ENCODE measurements at regions not wholly inside any gene's neighbourhood (a gene's known extent, or its start where the extent isn't known, plus 50 kb on each side); places are given as distances from the start of the nearest gene placed in this dataset.
A peak's percentile ranks its signal among the peaks of the same experiment; 100 is the strongest.
"Not testable (repeated sequence)": the region's sequence is repeated elsewhere in the genome, so short reads cannot be mapped to it uniquely, and the experiment has no call there.

DNA sequence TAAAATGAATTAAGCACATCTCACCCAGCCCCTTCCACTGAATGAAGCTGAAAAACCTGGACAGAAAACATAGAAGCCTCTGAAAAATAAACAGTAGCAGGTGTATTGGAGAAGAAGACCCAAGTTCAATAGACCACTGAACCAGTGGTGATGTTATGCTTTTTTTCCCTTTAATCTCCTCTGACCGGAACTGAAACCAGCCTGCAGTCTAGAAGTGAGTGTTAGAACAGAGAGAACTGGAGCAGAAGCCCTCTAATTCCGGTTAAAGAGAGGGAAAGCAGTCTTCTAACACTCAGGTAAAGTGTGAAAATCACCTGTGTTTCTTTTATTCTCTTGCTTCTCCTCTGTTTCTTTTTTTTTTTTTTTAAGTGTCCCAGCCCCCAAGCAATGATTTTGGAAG, 83.5 kb upstream of the CCL21 start:
- DNase-seq (ENCODE audit: low spot score) = no peak

DNA sequence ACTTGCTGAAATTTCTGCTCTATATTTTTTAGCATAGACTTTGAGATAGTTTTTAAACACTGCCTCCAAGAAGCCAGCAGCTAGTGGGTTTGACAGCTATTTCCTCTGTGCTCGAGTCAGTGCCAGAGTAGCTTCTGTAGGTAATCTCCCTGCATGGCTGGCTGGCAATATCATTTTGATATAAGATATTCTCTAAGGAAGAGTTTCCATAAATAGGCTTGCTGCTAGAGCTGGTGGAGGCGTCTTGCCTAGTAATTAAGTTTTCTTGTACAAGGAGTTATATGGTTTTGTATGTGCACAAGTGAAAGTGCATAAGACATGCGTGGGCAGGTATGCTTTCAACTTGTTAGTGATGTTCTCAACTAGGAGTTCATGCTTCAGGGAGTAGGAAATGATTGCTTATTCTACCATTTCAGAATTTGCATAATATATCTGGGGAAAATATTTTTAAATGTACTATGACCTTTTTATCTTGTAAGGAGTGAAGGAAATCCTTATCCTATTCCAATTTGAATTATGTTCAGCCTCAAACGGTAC, 74.1 kb upstream of the CCL21 start:
- no peak for DNase-seq (ENCODE audit: low spot score)

DNA sequence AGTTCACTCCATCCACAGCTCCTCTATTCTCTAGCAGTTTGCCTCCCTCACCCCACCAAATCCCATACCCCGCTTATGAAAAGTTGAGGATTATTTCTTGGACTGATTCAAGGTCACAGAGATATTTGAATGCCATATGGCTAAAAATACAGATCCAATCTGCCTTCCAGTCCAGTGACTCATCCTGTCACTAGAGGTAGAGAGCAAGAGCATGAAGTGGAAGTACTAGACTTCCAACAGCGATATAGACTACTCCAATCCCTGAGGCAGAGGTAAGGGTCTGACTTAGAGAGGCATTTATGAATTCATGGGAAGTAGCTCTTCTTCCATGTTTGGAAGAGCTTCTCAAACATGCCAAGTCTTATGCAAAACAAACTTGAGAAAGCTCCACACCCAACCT, 72.4 kb upstream of the CCL21 start:
- no peak for DNase-seq (ENCODE audit: low spot score)

DNA sequence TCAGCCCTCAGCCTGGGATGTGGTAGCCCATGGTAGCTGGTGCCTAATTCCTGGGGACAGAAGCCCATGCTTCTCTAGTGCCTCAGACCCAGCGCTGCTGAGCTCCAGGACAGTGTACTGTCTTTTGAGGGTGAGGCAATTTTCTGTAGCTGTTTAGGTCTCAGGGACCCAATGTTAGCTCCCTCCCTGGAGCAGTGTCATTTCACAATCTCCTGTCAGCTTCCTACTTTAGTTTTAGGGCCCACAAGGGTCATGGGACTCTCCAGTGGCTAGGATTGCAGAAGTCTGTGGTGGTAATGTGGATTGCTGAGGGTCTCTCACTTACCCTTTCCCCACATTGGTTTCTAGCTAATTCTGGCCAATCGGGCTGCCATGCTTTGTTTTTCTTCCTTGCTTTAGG, 67.7 kb upstream of the CCL21 start:
- DNase-seq (ENCODE audit: low spot score) = peak; percentile 50

DNA sequence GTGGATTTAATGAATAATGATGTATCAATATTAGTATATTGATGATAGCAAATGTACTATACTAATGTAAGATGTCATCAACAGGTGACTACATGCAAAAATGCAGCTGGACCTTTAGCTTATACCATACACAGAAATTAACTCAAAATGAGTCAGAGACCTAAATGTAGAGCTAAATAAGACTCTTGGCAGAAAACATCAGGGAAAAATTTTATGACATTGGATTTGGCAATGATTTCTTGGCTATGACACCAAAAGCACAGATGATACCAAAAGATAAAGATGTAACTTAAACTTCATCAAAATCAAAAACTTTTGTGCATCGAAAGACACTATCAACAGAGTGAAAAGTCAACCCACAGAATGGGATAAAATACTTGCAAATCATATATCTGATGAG, 64.0 kb upstream of the CCL21 start:
- no peak for DNase-seq (ENCODE audit: low spot score)

DNA sequence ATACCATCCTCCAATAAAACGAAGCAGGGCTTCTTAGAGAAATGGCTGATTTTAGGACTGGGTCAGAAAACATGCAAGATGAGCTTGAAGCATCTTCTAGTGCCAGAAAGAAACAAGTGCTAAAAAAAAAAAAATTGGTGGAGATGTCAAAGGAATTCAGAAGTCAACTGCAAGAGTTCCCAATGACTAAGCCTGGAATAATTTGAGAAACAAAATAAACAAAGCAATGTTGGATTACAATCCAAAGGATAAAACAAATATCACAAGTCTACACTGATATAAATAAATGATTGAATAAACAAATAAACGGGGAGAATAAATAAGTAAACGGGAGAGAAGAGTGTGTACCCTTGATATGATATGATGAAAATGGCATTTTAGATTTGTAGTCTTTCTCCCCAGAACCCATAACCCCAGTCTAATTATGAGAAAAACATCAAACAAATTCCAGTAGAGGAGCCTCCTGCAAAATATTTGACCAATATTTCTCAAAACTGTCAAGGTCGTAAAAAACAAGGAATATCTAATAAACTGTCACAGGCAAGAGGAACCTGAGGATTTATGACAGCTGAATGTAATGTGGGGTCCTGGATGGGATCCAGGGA, 63.5 kb upstream of the CCL21 start:
- no peak for DNase-seq (ENCODE audit: low spot score)

DNA sequence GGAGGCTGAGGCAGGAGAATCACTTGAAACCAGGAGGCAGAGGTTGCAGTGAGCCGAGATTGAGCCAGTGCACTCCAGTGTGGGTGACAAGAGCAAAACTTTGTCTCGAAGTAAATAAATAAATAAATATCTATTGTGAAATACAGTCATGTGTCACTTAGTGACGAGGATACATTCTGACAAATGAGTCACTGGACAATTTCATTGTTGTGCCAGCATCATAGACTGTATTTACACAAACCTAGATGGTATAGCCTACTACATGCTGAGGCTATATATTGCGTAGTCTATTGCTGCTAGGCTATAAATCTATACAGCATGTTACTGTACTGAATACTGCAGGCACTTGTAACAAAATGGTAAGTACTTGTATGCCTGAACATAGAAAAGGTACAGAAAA, 61.1 kb upstream of the CCL21 start:
- DNase-seq (ENCODE audit: low spot score) = no peak

DNA sequence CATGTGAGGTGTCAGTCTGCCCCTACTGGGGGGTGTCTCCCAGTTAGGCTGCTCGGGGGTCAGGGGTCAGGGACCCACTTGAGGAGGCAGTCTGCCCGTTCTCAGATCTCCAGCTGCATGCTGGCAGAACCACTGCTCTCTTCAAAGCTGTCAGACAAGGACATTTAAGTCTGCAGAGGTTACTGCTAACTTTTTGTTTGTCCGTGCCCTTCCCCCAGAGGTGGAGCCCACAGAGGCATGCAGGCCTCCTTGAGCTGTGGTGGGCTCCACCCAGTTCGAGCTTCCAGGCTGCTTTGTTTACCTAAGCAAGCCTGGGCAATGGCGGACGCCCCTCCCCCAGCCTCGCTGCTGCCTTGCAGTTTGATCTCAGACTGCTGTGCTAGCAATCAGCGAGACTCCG, 57.2 kb upstream of the CCL21 start:
- DNase-seq (ENCODE audit: low spot score) = not testable (repeated sequence)

DNA sequence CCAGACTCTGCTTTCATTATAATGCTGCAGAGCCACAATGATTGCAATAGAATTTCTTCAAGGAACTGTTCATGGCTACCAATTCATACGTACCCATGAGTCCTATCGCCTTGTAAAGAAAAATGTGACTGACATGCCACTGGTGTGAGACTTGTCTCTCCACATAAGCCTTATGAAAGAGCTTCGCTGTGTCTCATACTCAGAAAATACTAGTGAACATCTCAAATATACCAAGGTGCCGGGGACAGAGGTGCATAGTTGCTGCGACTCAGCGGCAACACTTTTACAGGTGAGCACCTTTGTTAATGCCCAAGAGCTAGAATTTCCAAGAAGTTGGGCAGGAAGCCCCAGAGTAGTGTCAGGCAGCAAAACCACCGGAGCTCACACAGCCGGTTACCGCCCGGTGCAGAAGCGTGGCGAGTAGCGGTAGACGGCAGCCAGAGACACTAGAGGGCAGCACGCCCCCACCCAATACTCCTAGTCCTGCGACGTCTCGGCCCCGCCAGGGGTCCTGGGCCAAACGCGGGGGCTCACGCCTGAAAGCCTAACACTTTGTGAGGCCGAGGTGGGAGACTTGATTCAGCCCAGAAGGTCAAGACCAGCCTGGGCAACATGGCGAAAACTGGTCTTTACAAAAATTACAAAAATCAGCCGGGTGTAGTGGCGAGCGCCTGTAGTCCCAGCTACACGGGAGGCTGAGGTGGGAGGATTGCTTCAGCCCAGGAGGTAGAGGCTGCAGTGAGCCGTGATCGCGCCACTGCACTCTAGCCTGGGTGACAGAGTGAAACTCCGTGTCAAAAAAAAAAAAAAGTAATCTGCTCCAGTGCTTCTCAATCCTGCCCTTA, 50.5 kb upstream of the CCL21 start:
- DNase-seq (ENCODE audit: low spot score) = peak; percentile 47
